Stimulated activated memory B cell treated with anti-CD40 and anti-IgM and Interleukin-4, amounts not matched to agents 10 μg/mL and 1 μg/mL and 100 μg/mL, for 72 hours (primary cell): ENCODE measurements at regions not wholly inside any gene's neighbourhood (a gene's known extent, or its start where the extent isn't known, plus 50 kb on each side); places are given as distances from the start of the nearest gene placed in this dataset.

Experiments
- ATAC-seq: fragments of 150-1000 bp; cut with Tn5 transposase; 2 replicates; pipeline ENCODE4 v1.10.0; 2021
- H3K27ac Mint-ChIP-seq: one replicate; pipeline ENCODE4 v1.8.0; 2022; ENCODE audit warnings: mild to moderate bottlenecking, mixed read lengths
- H3K27me3 Mint-ChIP-seq: one replicate; pipeline ENCODE4 v1.8.0; 2022; ENCODE audit warnings: mixed read lengths
- H3K36me3 Mint-ChIP-seq: one replicate; pipeline ENCODE4 v1.8.0; 2022; ENCODE audit warnings: mixed read lengths
- H3K4me1 Mint-ChIP-seq: one replicate; pipeline ENCODE4 v1.8.0; 2022; ENCODE audit warnings: mixed read lengths
- H3K4me3 Mint-ChIP-seq: one replicate; pipeline ENCODE4 v1.8.0; 2022; ENCODE audit warnings: mild to moderate bottlenecking, moderate library complexity, mixed read lengths
- H3K9me3 Mint-ChIP-seq: one replicate; pipeline ENCODE4 v1.8.0; 2022; ENCODE audit warnings: mixed read lengths

- Mint-ChIP-seq H3K27me3 (peaks cover 9% of the 10 kb centered on the region), H3K4me3 (no peak overlapping the region), H3K9me3 (no peaks in the 10 kb centered on the region), H3K36me3 (no peaks in the 10 kb centered on the region), H3K4me1 (no peaks in the 10 kb centered on the region), H3K27ac (no peak overlapping the region)
- ATAC-seq, result no peak
Observed at GRCh38 chr22:27004434-27004833, 347.0 kb downstream of the MIAT start.

GRCh38 chr22:27008454-27008853 is 351.1 kb downstream of the MIAT start:
- no peak for ATAC-seq
- no peaks in the 10 kb centered on the region for H3K36me3 Mint-ChIP-seq

DNA sequence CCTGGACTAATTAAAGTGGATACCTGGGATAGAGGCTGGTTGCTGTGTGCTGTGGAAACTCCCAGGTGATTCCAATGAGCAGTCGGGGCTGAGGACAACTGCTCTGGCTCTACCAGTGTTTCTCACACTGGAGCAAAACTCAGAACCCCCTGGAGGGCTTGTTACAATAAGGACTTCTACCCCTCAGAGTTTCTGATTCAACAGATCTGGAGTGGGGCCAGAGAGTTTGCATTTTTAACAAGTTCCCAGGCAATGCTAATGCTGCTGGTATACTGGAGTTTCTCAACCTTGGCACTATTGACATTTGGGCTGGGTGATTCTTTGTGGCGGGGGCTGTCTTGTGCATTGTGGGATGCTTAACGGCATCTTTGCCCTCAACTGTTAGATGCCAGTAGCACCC is 353.7 kb downstream of the MIAT start:
- no peaks in the 10 kb centered on the region for H3K9me3 Mint-ChIP-seq
- peaks cover 8% of the 10 kb centered on the region for H3K27me3 Mint-ChIP-seq
- no peaks in the 10 kb centered on the region for H3K4me1 Mint-ChIP-seq
- ATAC-seq, result no peak
- no peak overlapping the region for H3K27ac Mint-ChIP-seq
- H3K36me3 Mint-ChIP-seq, result no peaks in the 10 kb centered on the region
- no peak overlapping the region for H3K4me3 Mint-ChIP-seq

More at GRCh38 chr22:27008454-27008853, 351.1 kb downstream of the MIAT start:
- no peaks in the 10 kb centered on the region for H3K4me1 Mint-ChIP-seq
- H3K27me3 Mint-ChIP-seq, result peaks cover 8% of the 10 kb centered on the region
- H3K9me3 Mint-ChIP-seq, result no peaks in the 10 kb centered on the region
- H3K27ac Mint-ChIP-seq, result no peak overlapping the region
- no peak overlapping the region for H3K4me3 Mint-ChIP-seq

DNA sequence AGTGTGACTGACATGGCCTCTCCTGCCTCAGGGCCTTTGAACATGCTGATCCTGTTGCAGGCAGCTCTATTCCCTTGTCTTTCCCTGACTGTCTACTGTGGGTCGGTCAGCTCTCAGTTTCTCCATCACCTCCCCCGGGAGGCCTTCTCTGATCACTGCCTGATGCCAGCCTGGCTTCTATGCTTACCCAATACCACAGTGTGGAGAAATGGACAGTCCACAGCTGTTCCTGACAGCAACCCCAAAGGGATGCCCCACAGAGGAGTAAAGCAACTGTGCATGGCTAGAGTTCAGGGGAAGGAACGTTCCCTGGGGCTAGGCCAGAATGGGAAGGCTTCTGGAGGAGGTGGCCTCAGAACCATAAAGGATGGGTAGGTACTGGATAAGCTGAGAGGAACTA is 354.3 kb downstream of the MIAT start:
- no peaks in the 10 kb centered on the region for H3K9me3 Mint-ChIP-seq
- no peak for ATAC-seq

GRCh38 chr22:27019827-27020226 is 362.4 kb downstream of the MIAT start:
- H3K4me1 Mint-ChIP-seq, result no peaks in the 10 kb centered on the region
- H3K27ac Mint-ChIP-seq, result no peak overlapping the region
- H3K4me3 Mint-ChIP-seq, result no peak overlapping the region
- H3K27me3 Mint-ChIP-seq, result peaks cover 32% of the 10 kb centered on the region
- no peak for ATAC-seq
- peaks cover 9% of the 10 kb centered on the region for H3K9me3 Mint-ChIP-seq
- no peaks in the 10 kb centered on the region for H3K36me3 Mint-ChIP-seq

More for the DNA sequence above, 354.3 kb downstream of the MIAT start:
- no peak overlapping the region for H3K4me3 Mint-ChIP-seq
- no peaks in the 10 kb centered on the region for H3K4me1 Mint-ChIP-seq
- H3K36me3 Mint-ChIP-seq, result no peaks in the 10 kb centered on the region
- peaks cover 8% of the 10 kb centered on the region for H3K27me3 Mint-ChIP-seq
- no peak overlapping the region for H3K27ac Mint-ChIP-seq

DNA sequence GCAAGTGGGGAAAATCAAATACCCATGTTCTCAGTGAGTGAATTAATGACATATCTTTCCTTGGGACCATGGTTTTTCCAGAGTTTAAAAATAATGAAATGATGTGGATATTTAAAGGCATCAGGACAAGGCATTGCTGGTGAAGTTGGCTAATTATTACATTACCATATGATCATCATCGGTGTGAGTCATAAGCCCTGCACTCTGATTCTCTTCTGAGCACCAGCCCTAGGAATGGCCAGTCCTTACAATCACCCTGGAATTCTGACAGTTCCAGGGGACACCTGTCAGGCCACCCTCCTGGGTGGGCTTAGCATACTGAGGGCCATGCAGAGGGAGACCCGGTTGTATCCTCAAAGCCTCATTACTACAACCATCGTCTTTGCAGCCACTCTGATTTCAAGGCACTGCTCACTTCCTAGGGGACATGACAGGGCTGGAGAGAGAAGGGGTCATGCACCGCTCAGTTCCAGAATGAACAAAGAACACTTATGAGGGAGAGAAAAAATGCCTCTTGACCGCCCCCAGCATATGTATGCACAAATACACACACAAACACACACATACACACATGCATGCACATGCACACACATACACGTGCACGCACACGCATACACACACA is 365.0 kb downstream of the MIAT start:
- Mint-ChIP-seq H3K4me3 (no peak overlapping the region), H3K4me1 (no peaks in the 10 kb centered on the region), H3K27me3 (peaks cover 32% of the 10 kb centered on the region), H3K9me3 (peaks cover 9% of the 10 kb centered on the region), H3K36me3 (no peaks in the 10 kb centered on the region), H3K27ac (no peak overlapping the region)
- no peak for ATAC-seq

DNA sequence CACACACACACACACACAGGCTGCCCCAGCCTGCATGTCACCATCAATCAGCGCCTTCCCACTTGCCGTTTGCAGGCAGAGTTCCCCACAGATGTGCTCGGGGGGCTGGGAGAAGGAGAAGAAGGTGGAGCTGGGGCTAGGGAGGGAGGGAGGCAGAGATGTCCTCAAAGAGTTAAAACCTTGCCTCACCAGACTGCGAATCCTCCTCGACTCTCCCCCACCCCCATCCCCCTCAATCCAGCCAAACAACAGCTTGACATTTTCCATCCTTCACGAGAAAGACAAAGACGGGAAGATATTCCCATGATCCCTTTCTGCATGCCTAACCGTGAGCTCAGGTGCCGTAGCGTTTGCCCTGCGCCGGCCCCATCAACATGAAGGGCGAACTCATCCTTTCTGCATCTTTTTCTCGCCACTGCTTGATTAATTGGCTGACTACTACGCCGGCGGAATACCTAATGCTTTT is 365.5 kb downstream of the MIAT start:
- ATAC-seq, result no peak
- H3K36me3 Mint-ChIP-seq, result no peaks in the 10 kb centered on the region
- peaks cover 29% of the 10 kb centered on the region for H3K27me3 Mint-ChIP-seq
- H3K9me3 Mint-ChIP-seq, result peaks cover 9% of the 10 kb centered on the region
- H3K27ac Mint-ChIP-seq, result no peak overlapping the region
- H3K4me3 Mint-ChIP-seq, result no peak overlapping the region
- no peaks in the 10 kb centered on the region for H3K4me1 Mint-ChIP-seq

- no peaks in the 10 kb centered on the region for H3K36me3 Mint-ChIP-seq
- no peaks in the 10 kb centered on the region for H3K4me1 Mint-ChIP-seq
- H3K27me3 Mint-ChIP-seq, result peaks cover 22% of the 10 kb centered on the region
- H3K4me3 Mint-ChIP-seq, result no peak overlapping the region
- no peak for ATAC-seq
- peaks cover 8% of the 10 kb centered on the region for H3K9me3 Mint-ChIP-seq
- H3K27ac Mint-ChIP-seq, result no peak overlapping the region
Observed at GRCh38 chr22:27023591-27023990, 366.2 kb downstream of the MIAT start.

DNA sequence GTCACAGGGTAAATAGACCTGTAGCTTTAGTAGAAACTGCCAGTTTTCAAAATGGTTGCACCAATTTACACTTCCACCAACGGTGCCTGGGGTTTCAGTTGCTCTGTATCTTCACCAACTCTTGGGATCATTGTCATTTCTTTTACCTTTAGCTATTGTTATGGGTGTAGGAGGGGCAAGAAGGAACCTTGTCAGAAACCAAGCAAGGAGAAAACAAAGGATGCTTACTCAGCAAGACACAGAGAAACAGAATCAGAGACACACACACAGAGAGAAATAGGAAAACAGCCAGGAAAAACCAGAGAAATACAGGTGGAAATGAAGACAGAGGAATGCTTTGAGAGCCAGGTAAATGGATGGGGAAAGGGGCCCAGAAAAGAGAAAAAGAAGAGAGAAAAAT is 367.6 kb downstream of the MIAT start:
- no peak for ATAC-seq
- Mint-ChIP-seq H3K27me3 (peaks cover 9% of the 10 kb centered on the region), H3K4me3 (no peak overlapping the region), H3K9me3 (peaks cover 11% of the 10 kb centered on the region), H3K36me3 (no peaks in the 10 kb centered on the region), H3K27ac (no peak overlapping the region), H3K4me1 (no peaks in the 10 kb centered on the region)

GRCh38 chr22:27028093-27028492 is 370.7 kb downstream of the MIAT start:
- no peak for ATAC-seq
- peaks cover 11% of the 10 kb centered on the region for H3K9me3 Mint-ChIP-seq
- H3K4me3 Mint-ChIP-seq, result no peak overlapping the region
- H3K27ac Mint-ChIP-seq, result no peak overlapping the region
- H3K27me3 Mint-ChIP-seq, result peaks cover 16% of the 10 kb centered on the region
- H3K4me1 Mint-ChIP-seq, result no peaks in the 10 kb centered on the region
- H3K36me3 Mint-ChIP-seq, result no peaks in the 10 kb centered on the region

DNA sequence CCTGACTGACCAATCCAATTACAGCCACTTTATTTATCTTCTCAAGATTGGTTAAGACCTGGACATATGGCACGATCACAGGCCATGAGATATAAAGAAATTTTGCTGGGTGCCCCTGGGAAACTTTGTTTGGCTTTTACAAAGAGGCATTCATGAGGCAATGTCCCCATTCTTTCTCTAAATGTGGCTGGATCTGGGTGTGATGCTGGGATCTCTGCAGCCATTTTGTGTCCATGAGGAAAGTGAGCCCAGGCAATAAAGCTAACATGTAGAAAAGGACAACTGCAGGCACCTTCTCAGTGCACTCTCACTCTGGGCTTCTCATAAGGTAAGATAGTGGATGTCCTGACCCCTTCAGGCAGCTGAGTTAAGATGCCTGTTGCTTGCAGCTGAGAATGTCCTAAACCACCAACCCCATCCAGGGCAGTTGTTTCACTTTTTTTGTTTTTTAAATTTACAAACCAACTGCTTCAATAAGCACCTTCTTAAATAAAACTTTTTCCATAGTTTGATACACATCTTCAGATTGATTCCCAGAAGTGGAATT is 372.3 kb downstream of the MIAT start:
- Mint-ChIP-seq H3K4me3 (no peak overlapping the region), H3K27ac (no peak overlapping the region), H3K36me3 (no peaks in the 10 kb centered on the region), H3K4me1 (no peaks in the 10 kb centered on the region), H3K27me3 (peaks cover 24% of the 10 kb centered on the region), H3K9me3 (peaks cover 11% of the 10 kb centered on the region)
- ATAC-seq, result no peak

- ATAC-seq, result no peak
- no peaks in the 10 kb centered on the region for H3K4me1 Mint-ChIP-seq
- H3K27me3 Mint-ChIP-seq, result peaks cover 24% of the 10 kb centered on the region
- no peaks in the 10 kb centered on the region for H3K36me3 Mint-ChIP-seq
- no peak overlapping the region for H3K27ac Mint-ChIP-seq
- peaks cover 11% of the 10 kb centered on the region for H3K9me3 Mint-ChIP-seq
- no peak overlapping the region for H3K4me3 Mint-ChIP-seq
Observed at GRCh38 chr22:27032091-27032761, 374.8 kb downstream of the MIAT start.

GRCh38 chr22:27041745-27042310 is 384.4 kb downstream of the MIAT start:
- ATAC-seq, result no peak
- Mint-ChIP-seq H3K36me3 (no peaks in the 10 kb centered on the region), H3K27me3 (peaks cover 10% of the 10 kb centered on the region), H3K4me1 (no peaks in the 10 kb centered on the region), H3K9me3 (peaks cover 5% of the 10 kb centered on the region), H3K4me3 (no peak overlapping the region), H3K27ac (no peak overlapping the region)

- H3K36me3 Mint-ChIP-seq, result no peaks in the 10 kb centered on the region
- no peaks in the 10 kb centered on the region for H3K4me1 Mint-ChIP-seq
- no peak for ATAC-seq
- H3K27me3 Mint-ChIP-seq, result peaks cover 7% of the 10 kb centered on the region
- H3K27ac Mint-ChIP-seq, result no peak overlapping the region
- H3K4me3 Mint-ChIP-seq, result no peak overlapping the region
- H3K9me3 Mint-ChIP-seq, result peaks cover 3% of the 10 kb centered on the region
Observed at GRCh38 chr22:27043262-27043661, 385.9 kb downstream of the MIAT start.

GRCh38 chr22:27045103-27045947 is 387.9 kb downstream of the MIAT start:
- no peak for ATAC-seq
- Mint-ChIP-seq H3K4me1 (no peaks in the 10 kb centered on the region), H3K9me3 (no peaks in the 10 kb centered on the region), H3K36me3 (no peaks in the 10 kb centered on the region), H3K27me3 (no peaks in the 10 kb centered on the region), H3K27ac (no peak overlapping the region), H3K4me3 (no peak overlapping the region)
